ENCODE measurements at regions not wholly inside any gene's neighbourhood (a gene's known extent, or its start where the extent isn't known, plus 50 kb on each side); places are given as distances from the start of the nearest gene placed in this dataset.

DNA sequence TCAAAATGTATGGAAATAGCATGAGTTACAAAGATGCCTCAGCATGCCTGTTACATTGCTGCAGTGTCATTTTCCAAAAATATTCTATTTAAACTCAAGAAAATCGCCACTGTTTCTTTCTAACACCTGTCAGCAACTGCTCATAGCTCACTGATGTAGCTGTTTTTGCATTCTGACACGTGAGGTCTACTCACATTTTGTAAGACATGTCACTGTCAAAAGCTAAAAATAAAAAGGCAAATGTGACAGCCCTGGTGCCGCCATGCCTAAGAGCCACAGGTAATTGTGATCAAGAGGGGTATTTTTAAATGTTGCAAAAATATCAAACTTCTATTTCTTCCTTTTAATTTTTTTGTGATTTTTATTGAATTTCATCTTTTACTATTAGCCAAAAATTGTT is 556.2 kb upstream of the TMPRSS15 start:
- no peak for TF ChIP-seq YY1 (IDR thresholded peaks at IDR 0.05; ENCODE audit: insufficient read depth, insufficient read length)
- no peak for TF ChIP-seq ZNF274 (IDR thresholded peaks at IDR 0.05; ENCODE audit: low read depth, low read length)
- TF ChIP-seq SUZ12 (IDR thresholded peaks at IDR 0.05; ENCODE audit: extremely low read depth, insufficient read depth, insufficient read length) = no peak

Measured in NT2/D1 (cell line).